Endothelial cell of umbilical vein (primary cell): ENCODE measurements at regions not wholly inside any gene's neighbourhood (a gene's known extent, or its start where the extent isn't known, plus 50 kb on each side); places are given as distances from the start of the nearest gene placed in this dataset.

Experiments used
- BruUV-seq: library from RNA; stranded (reverse); fragments of 400-500 nt; replicated peaks from 2 replicates; lab custom pipeline; 2021; lab: Mats Ljungman, UMichigan
- CTCF ChIA-PET: fragments of 300-600, 350-600 bp; sonication (Branson Sonifier 250); formaldehyde crosslinking; loops from one replicate; lab custom pipeline; 2021; ENCODE audit warnings: antibody characterized with exemption, inconsistent platforms; lab: Charles Lee
- POLR2A ChIA-PET: fragments of 300-600, 350-600 bp; sonication (Branson Sonifier 250); formaldehyde crosslinking; loops from one replicate; lab custom pipeline; 2021; ENCODE audit warnings: antibody characterized with exemption, inconsistent platforms; lab: Charles Lee
- DNase-seq: peaks from one replicate; pipeline ENCODE4 v3.0.0-alpha.2; 2011; ENCODE audit warnings: low read depth, low spot score
- FAIRE-seq: peaks from 2 replicates; lab custom pipeline; 2011; peaks lifted over from hg19 to GRCh38; lab: Jason Lieb, UNC
- H2AFZ ChIP-seq: 2 replicates; pipeline ENCODE4 v1.6.0; 2012; ENCODE audit warnings: low read depth, low read length, control low read depth, inconsistent platforms
- H3K27ac ChIP-seq: 2 replicates; pipeline ENCODE4 v1.5.1; 2011; ENCODE audit warnings: low read depth, mild to moderate bottlenecking, control low read depth, low read length, moderate library complexity; ENCODE audit not compliant: insufficient read depth
- H3K27me3 ChIP-seq, 2 experiments: 2 replicates each; pipeline versions ENCODE4 v1.6.0 to v1.6.1; 2011; ENCODE audit warnings: low read length in 2 of 2, mixed read lengths in 1 of 2; ENCODE audit not compliant: control insufficient read depth in 2 of 2, insufficient read depth in 2 of 2
- H3K36me3 ChIP-seq, 2 experiments: 2 replicates in 1 of 2; 3 replicates in 1 of 2; pipeline ENCODE4 v1.5.1; 2011; ENCODE audit warnings: low read length in 2 of 2, mild to moderate bottlenecking in 1 of 2, moderate library complexity in 1 of 2; ENCODE audit not compliant: control insufficient read depth in 2 of 2, insufficient read depth in 2 of 2; ENCODE audit errors: extremely low read depth in 1 of 2
- H3K4me1 ChIP-seq: 3 replicates; pipeline ENCODE4 v1.5.1; 2011; ENCODE audit warnings: mild to moderate bottlenecking, low read length; ENCODE audit not compliant: control insufficient read depth, insufficient read depth; ENCODE audit errors: extremely low read depth
- H3K4me2 ChIP-seq: 2 replicates; pipeline ENCODE4 v1.6.1; 2011; ENCODE audit warnings: low read length, control low read depth, mixed read lengths; ENCODE audit not compliant: insufficient read depth
- H3K4me3 ChIP-seq, 3 experiments: fragments of 200-600 bp in 1 of 3; sonication (generic), shearing (Covaris generic) in 1 of 3; replicated peaks in 1 of 3; 2 replicates each; pipeline ENCODE4 v1.5.1; 2011 to 2016; ENCODE audit warnings: control low read depth in 3 of 3, low read length in 3 of 3, mild to moderate bottlenecking in 2 of 3, inconsistent platforms in 1 of 3, low read depth in 1 of 3, moderate library complexity in 1 of 3; ENCODE audit not compliant: insufficient read depth in 1 of 3
- H3K79me2 ChIP-seq: 2 replicates; pipeline ENCODE4 v1.6.0; 2012; ENCODE audit warnings: low read length, inconsistent platforms; ENCODE audit not compliant: control insufficient read depth, insufficient read depth
- H3K9ac ChIP-seq: replicated peaks from 2 replicates; pipeline ENCODE3; 2011; ENCODE audit warnings: low read length, control low read depth; ENCODE audit not compliant: insufficient read depth; ENCODE audit errors: extremely low read depth
- H3K9me1 ChIP-seq: replicated peaks from 3 replicates; pipeline ENCODE4 v1.6.0; 2011; ENCODE audit warnings: mild to moderate bottlenecking, low read length; ENCODE audit not compliant: control insufficient read depth, insufficient read depth; ENCODE audit errors: extremely low read depth
- H3K9me3 ChIP-seq: replicated peaks from 2 replicates; pipeline ENCODE4 v1.5.1; 2012; ENCODE audit warnings: low read length, inconsistent platforms; ENCODE audit not compliant: control insufficient read depth, insufficient read depth
- H4K20me1 ChIP-seq: replicated peaks from 2 replicates; pipeline ENCODE3; 2011; ENCODE audit warnings: mild to moderate bottlenecking, low read length; ENCODE audit not compliant: control insufficient read depth, insufficient read depth; ENCODE audit errors: extremely low read depth
- CTCF ChIP-seq, 2 donors: IDR thresholded peaks; 1 replicate in 1 of 2; 2 replicates in 1 of 2; pipeline ENCODE4 v1.5.1; 2011; ENCODE audit warnings: low read length in 2 of 2, mild to moderate bottlenecking in 2 of 2, moderate library complexity in 2 of 2, control low read depth in 1 of 2, inconsistent platforms in 1 of 2, low read depth in 1 of 2; ENCODE audit not compliant: insufficient read depth in 1 of 2; ENCODE audit errors: extremely low read depth in 1 of 2
- EZH2 ChIP-seq: IDR thresholded peaks from 2 replicates; pipeline ENCODE4 v1.6.1; 2012; ENCODE audit warnings: borderline replicate concordance, low read depth, mild to moderate bottlenecking, moderate library complexity, low read length, inconsistent platforms; ENCODE audit not compliant: severe bottlenecking
- GATA2 ChIP-seq: IDR thresholded peaks from 2 replicates; pipeline ENCODE4 v1.7.0; 2011; ENCODE audit warnings: low read depth, mild to moderate bottlenecking, moderate library complexity, mixed read lengths, low read length; ENCODE audit not compliant: insufficient read length, insufficient read depth
- MAX ChIP-seq: IDR thresholded peaks from 2 replicates; pipeline ENCODE4 v1.6.1; 2011; ENCODE audit not compliant: insufficient read depth, insufficient read length
- MYC ChIP-seq: IDR thresholded peaks from one replicate; pipeline ENCODE4 v1.6.1; 2011; ENCODE audit warnings: mild to moderate bottlenecking, low read depth, low read length
- POLR2AphosphoS5 ChIP-seq: IDR thresholded peaks from 2 replicates; pipeline ENCODE4 v1.6.1; 2012; ENCODE audit warnings: low read depth, mild to moderate bottlenecking, control low read depth, low read length, moderate library complexity; ENCODE audit not compliant: insufficient read depth
- dilution Hi-C: fragments of 300-500 bp; cut with MboI; formaldehyde crosslinking; loops from one replicate; pipeline ENCODE4 v1.15.0; 2019; ENCODE audit warnings: low sequenced_read_pairs; ENCODE audit not compliant: extremely low pct_ligation_motif_present
- intact Hi-C: fragments of 100-400 bp; cut with micrococcal nuclease; formaldehyde crosslinking; loops from one replicate; pipeline ENCODE4 v1.10.0; 2022

GRCh38 chr5:131005963-131006684 is 158.9 kb downstream of the HINT1 start:
- dilution Hi-C loops: no loop called here
- no peaks in the 10 kb centered on the region for H3K36me3 ChIP-seq
- no peak for TF ChIP-seq GATA2
- TF ChIP-seq POLR2AphosphoS5: no peak
- no peak for TF ChIP-seq CTCF (IDR thresholded peaks at IDR 0.05; ENCODE audit: extremely low read depth in 1 of 2, insufficient read depth in 1 of 2, low read depth in 1 of 2, low read length in 2 of 2)
- no peak for TF ChIP-seq EZH2
- no peak for TF ChIP-seq MYC
- TF ChIP-seq MAX: no peak
- no peak overlapping the region for H3K4me2 ChIP-seq
- no peaks in the 10 kb centered on the region for H3K79me2 ChIP-seq
- H4K20me1 ChIP-seq: no peaks in the 10 kb centered on the region
- no peaks in the 10 kb centered on the region for H3K9me1 ChIP-seq
- no peak overlapping the region for H3K9ac ChIP-seq
- BruUV-seq: no TSS peak
- CTCF ChIA-PET: interaction anchor here (1.6 kb wide), 1 partner anchor 1235 kb away, joined by 6 read pairs; no protein-coding TSS in a partner anchor
- H3K27ac ChIP-seq: no peak overlapping the region
- H2AFZ ChIP-seq: no peak overlapping the region
- no peaks in the 10 kb centered on the region for H3K4me1 ChIP-seq
- peaks cover 0 to 2% of the 10 kb centered on the region in 2 experiments for H3K27me3 ChIP-seq
- intact Hi-C loops: no loop called here
- FAIRE-seq (no peak), DNase-seq (no peak)
- POLR2A ChIA-PET: no interaction called here
- H3K9me3 ChIP-seq: no peaks in the 10 kb centered on the region
- H3K4me3 ChIP-seq: no peak overlapping the region
